Transverse colon (tissue), 4 donors: ENCODE measurements at regions not wholly inside any gene's neighbourhood (a gene's known extent, or its start where the extent isn't known, plus 50 kb on each side); places are given as distances from the start of the nearest gene placed in this dataset.
"Not testable (repeated sequence)": the region's sequence is repeated elsewhere in the genome, so short reads cannot be mapped to it uniquely, and the experiment has no call there.

Experiments
- DNase-seq: peaks from one replicate; pipeline ENCODE4 v3.0.0-alpha.2; 2019
- H3K27ac ChIP-seq, 4 donors: fragments of 200-600 bp; sonication (generic); 2 replicates each; pipeline ENCODE4 v1.5.1; 2016 to 2018; ENCODE audit warnings: inconsistent platforms in 4 of 4
- H3K27me3 ChIP-seq: fragments of 200-600 bp; sonication (generic); 2 replicates; pipeline ENCODE4 v1.5.1; 2017; ENCODE audit warnings: inconsistent platforms
- H3K36me3 ChIP-seq, 4 donors: fragments of 200-600 bp; sonication (generic); 2 replicates each; pipeline ENCODE4 v1.5.1; 2017 to 2019; ENCODE audit warnings: inconsistent platforms in 4 of 4
- H3K4me1 ChIP-seq, 4 donors: fragments of 200-600 bp; sonication (generic); 2 replicates each; pipeline ENCODE4 v1.5.1; 2017 to 2020; ENCODE audit warnings: inconsistent platforms in 4 of 4
- H3K4me3 ChIP-seq, 4 donors: fragments of 200-600 bp; sonication (generic); 1 replicate in 1 of 4; 2 replicates in 3 of 4; pipeline versions ENCODE4 v1.5.1 to v1.6.1; 2017 to 2019; ENCODE audit warnings: inconsistent platforms in 4 of 4
- H3K9me3 ChIP-seq, 2 donors: fragments of 200-600 bp; sonication (generic); 2 replicates each; pipeline ENCODE4 v1.5.1; 2017 to 2019; ENCODE audit warnings: inconsistent platforms in 2 of 2
- EP300 ChIP-seq: sonication (generic); formaldehyde crosslinking; IDR thresholded peaks from one replicate; pipeline ENCODE4 v1.6.1; 2017; ENCODE audit warnings: antibody characterized with exemption, low read depth
- POLR2A ChIP-seq: fragments of 450-650 bp; IDR thresholded peaks from one replicate; pipeline ENCODE4 v1.6.1; 2016; ENCODE audit warnings: antibody characterized with exemption, mild to moderate bottlenecking, moderate library complexity
- POLR2AphosphoS5 ChIP-seq, 3 donors: sonication (generic); formaldehyde crosslinking; IDR thresholded peaks; one replicate each; pipeline ENCODE4 v1.6.1; 2016; ENCODE audit warnings: antibody characterized with exemption in 3 of 3
- WGBS, 2 donors: methylation state at CpG; one replicate each; pipeline ENCODE4 v1.1.5; 2018; ENCODE audit warnings: low coverage in 1 of 2; 5-methylcytosine and 5-hydroxymethylcytosine counted together
- in situ Hi-C, 4 donors: fragments of 200-750 bp; cut with MboI; loops; one replicate each; pipeline versions ENCODE4 v1.15.0 to v1.15.1; 2017; ENCODE audit warnings: low sequenced_read_pairs in 3 of 4, low pct_ligation_motif_present in 1 of 4, low pct_unique_long_range_greater_than_20kb in 1 of 4
- intact Hi-C: fragments of 100-400 bp; cut with DNase I; formaldehyde crosslinking; loops from one replicate; pipeline ENCODE4 v1.15.1; 2023; ENCODE audit warnings: low total_unique reads
- TF ChIP-seq, protein P1 (sequence below), 5 experiments: fragments of 200-600 bp in 3 of 5; fragments of 450-650 bp in 2 of 5; sonication (generic) in 3 of 5; IDR thresholded peaks; 1 replicate in 2 of 5; 2 replicates in 3 of 5; pipeline ENCODE4 v1.5.1; 2016 to 2017; ENCODE audit warnings: antibody characterized with exemption in 5 of 5, inconsistent platforms in 3 of 5, mild to moderate bottlenecking in 2 of 5, moderate library complexity in 1 of 5

DNA sequence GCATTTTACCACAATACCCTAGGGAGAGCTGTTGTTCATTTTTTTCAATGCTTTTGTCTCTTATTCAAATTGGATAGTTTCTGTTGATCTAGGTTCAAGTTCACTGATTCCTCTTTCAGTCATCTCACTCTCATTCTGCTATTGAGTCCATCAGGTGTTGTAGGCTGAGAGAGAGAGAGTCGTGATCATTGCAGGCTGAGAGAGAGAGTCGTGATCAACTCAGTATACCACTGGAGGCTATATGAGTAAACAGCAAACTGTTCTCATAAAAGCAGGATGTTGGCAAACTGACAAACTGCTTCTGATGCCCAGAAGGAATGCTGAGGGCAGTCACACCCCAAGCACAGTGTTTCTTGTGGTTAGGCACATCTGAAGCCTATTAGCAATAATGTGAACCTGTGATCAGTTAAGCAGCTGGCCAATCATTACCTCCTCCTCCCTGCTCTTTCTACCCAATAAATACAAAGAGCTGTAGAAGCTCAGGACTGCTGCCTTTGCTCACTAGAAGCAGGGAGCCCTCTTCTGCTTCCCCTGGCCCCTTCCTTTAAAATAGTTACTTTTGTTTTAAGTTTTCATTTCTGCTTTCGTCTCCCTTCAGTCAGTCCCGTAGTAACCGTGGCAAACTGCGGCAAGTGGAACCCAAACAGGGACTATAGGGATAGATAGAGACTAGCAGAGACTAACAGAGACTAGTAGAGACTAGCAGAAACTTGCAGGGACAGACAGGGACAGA lies 476.1 kb upstream of the ACO1 start:
- no peak for DNase-seq
- intact Hi-C loops, result no loop called here
- Histone ChIP-seq H3K27ac (no peak overlapping the region), H3K36me3 (no peaks in the 10 kb centered on the region), H3K4me1 (no peaks in the 10 kb centered on the region), H3K4me3 (no peak overlapping the region), H3K27me3 (no peaks in the 10 kb centered on the region), H3K9me3 (no peaks in the 10 kb centered on the region)
- 74% methylated on average over 6 of the region's 6 CpGs for WGBS, 2 donors
- TF ChIP-seq, protein P1, sequence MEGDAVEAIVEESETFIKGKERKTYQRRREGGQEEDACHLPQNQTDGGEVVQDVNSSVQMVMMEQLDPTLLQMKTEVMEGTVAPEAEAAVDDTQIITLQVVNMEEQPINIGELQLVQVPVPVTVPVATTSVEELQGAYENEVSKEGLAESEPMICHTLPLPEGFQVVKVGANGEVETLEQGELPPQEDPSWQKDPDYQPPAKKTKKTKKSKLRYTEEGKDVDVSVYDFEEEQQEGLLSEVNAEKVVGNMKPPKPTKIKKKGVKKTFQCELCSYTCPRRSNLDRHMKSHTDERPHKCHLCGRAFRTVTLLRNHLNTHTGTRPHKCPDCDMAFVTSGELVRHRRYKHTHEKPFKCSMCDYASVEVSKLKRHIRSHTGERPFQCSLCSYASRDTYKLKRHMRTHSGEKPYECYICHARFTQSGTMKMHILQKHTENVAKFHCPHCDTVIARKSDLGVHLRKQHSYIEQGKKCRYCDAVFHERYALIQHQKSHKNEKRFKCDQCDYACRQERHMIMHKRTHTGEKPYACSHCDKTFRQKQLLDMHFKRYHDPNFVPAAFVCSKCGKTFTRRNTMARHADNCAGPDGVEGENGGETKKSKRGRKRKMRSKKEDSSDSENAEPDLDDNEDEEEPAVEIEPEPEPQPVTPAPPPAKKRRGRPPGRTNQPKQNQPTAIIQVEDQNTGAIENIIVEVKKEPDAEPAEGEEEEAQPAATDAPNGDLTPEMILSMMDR (IDR thresholded peaks at IDR 0.05), result no peak
- TF ChIP-seq POLR2AphosphoS5 (IDR thresholded peaks at IDR 0.05), result no peak
- no peak for TF ChIP-seq EP300
- TF ChIP-seq POLR2A, result no peak
- in situ Hi-C loops, result no loop called here

GRCh38 chr9:31908891-31909480 lies 475.5 kb upstream of the ACO1 start:
- intact Hi-C loops, result no loop called here
- Histone ChIP-seq H3K4me1 (no peaks in the 10 kb centered on the region), H3K4me3 (no peak overlapping the region), H3K9me3 (no peaks in the 10 kb centered on the region), H3K36me3 (no peaks in the 10 kb centered on the region), H3K27me3 (no peaks in the 10 kb centered on the region), H3K27ac (no peak overlapping the region)
- WGBS, 2 donors, result 60 to 68% methylated on average over 11 of the region's 11 CpGs
- in situ Hi-C loops, result no loop called here
- TF ChIP-seq POLR2AphosphoS5 (IDR thresholded peaks at IDR 0.05), result no peak
- TF ChIP-seq POLR2A, result no peak
- TF ChIP-seq, protein P1 (IDR thresholded peaks at IDR 0.05), result no peak
- TF ChIP-seq EP300, result no peak
- no peak for DNase-seq

- no peak for DNase-seq
- intact Hi-C loops (no loop called here), in situ Hi-C loops (no loop called here)
Measured at GRCh38 chr9:31912636-31913035, 471.8 kb upstream of the ACO1 start.

GRCh38 chr9:31916591-31917241 lies 467.7 kb upstream of the ACO1 start:
- DNase-seq, result no peak
- Histone ChIP-seq H3K27me3 (no peaks in the 10 kb centered on the region), H3K4me1 (no peaks in the 10 kb centered on the region), H3K27ac (no peak overlapping the region), H3K9me3 (no peaks in the 10 kb centered on the region), H3K36me3 (no peaks in the 10 kb centered on the region), H3K4me3 (no peak overlapping the region)
- WGBS, 2 donors, result 31 to 64% methylated on average over 2 of the region's 2 CpGs
- intact Hi-C loops, result no loop called here
- TF ChIP-seq EP300 (no peak), POLR2AphosphoS5 (IDR thresholded peaks at IDR 0.05) (no peak), POLR2A (no peak)
- TF ChIP-seq, protein P1 (IDR thresholded peaks at IDR 0.05), result no peak
- in situ Hi-C loops, result no loop called here

More at GRCh38 chr9:31912636-31913035, 471.8 kb upstream of the ACO1 start:
- no peak overlapping the region for H3K4me3 ChIP-seq
- H3K4me1 ChIP-seq, result no peaks in the 10 kb centered on the region
- H3K36me3 ChIP-seq, result no peaks in the 10 kb centered on the region
- no peaks in the 10 kb centered on the region for H3K27me3 ChIP-seq
- no peak overlapping the region for H3K27ac ChIP-seq
- TF ChIP-seq, protein P1 (IDR thresholded peaks at IDR 0.05), result no peak
- TF ChIP-seq POLR2A (no peak), EP300 (no peak), POLR2AphosphoS5 (IDR thresholded peaks at IDR 0.05) (no peak)
- H3K9me3 ChIP-seq, result no peaks in the 10 kb centered on the region

DNA sequence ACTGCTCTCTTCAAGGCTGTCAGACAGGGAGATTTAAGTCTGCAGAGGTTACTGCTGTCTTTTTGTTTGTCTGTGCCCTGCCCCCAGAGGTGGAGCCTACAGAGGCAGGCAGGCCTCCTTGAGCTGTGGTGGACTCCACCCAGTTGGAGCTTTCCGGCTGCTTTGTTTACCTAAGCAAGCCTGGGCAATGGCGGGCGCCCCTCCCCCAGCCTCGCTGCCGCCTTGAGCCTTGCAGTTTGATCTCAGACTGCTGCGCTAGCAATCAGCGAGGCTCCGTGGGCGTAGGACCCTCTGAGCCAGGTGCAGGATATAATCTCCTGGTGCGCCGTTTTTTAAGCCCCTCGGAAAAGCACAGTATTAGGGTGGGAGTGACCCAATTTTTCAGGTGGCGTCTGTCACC lies 446.7 kb upstream of the ACO1 start:
- H3K36me3 ChIP-seq, H3K4me1 ChIP-seq, H3K27ac ChIP-seq, DNase-seq, in situ Hi-C loops, H3K4me3 ChIP-seq, intact Hi-C loops, H3K9me3 ChIP-seq, H3K27me3 ChIP-seq: not testable (repeated sequence)
- WGBS, 2 donors, result 91% methylated on average over 13 of the region's 13 CpGs; no CpG with 5 or more reads in 1 of the 2 donors
